SU-DHL-6 (cell line): ENCODE measurements at regions not wholly inside any gene's neighbourhood (a gene's known extent, or its start where the extent isn't known, plus 50 kb on each side); places are given as distances from the start of the nearest gene placed in this dataset.
A peak's percentile ranks its signal among the peaks of the same experiment; 100 is the strongest.
"Not testable (repeated sequence)": the region's sequence is repeated elsewhere in the genome, so short reads cannot be mapped to it uniquely, and the experiment has no call there.

Experiments used
- H2AFZ ChIP-seq: fragments of 200-600 bp; sonication (generic); 2 replicates; pipeline ENCODE4 v1.6.1; 2014; ENCODE audit warnings: low read depth, mild to moderate bottlenecking, moderate library complexity, mixed read lengths, antibody characterized with exemption, low read length; ENCODE audit not compliant: severe bottlenecking
- H3F3A ChIP-seq: fragments of 200-600 bp; shearing (Covaris generic); 2 replicates; pipeline ENCODE4 v1.6.0; 2016; ENCODE audit warnings: antibody characterized with exemption, mild to moderate bottlenecking; ENCODE audit not compliant: insufficient read depth
- H3K27ac ChIP-seq: fragments of 200-600 bp; sonication (generic); 2 replicates; pipeline ENCODE4 v1.5.1; 2016; ENCODE audit warnings: low read depth, mild to moderate bottlenecking, low read length, moderate library complexity, mixed read lengths
- H3K27me3 ChIP-seq: fragments of 200-600 bp; sonication (generic), shearing (Covaris generic); 2 replicates; pipeline ENCODE4 v1.6.0; 2014; ENCODE audit warnings: mild to moderate bottlenecking, low read length
- H3K36me3 ChIP-seq: fragments of 200-600 bp; sonication (generic); 2 replicates; pipeline ENCODE4 v1.6.1; 2014; ENCODE audit warnings: mild to moderate bottlenecking, low read length, mixed read lengths
- H3K4me2 ChIP-seq: fragments of 300-600, 200-600 bp; shearing (Covaris generic), sonication (generic); 2 replicates; pipeline ENCODE4 v1.6.0; 2014; ENCODE audit warnings: low read length, low read depth, mild to moderate bottlenecking; ENCODE audit not compliant: poor library complexity, severe bottlenecking
- H3K4me3 ChIP-seq: fragments of 200-600 bp; sonication (generic); 2 replicates; pipeline ENCODE4 v1.5.1; 2014; ENCODE audit warnings: antibody characterized with exemption, low read length, mild to moderate bottlenecking, mixed read lengths; ENCODE audit not compliant: insufficient read depth, poor library complexity, severe bottlenecking
- H3K79me2 ChIP-seq: fragments of 200-600 bp; sonication (generic); 2 replicates; pipeline ENCODE4 v1.6.1; 2014; ENCODE audit warnings: mild to moderate bottlenecking, low read length, moderate library complexity; ENCODE audit not compliant: insufficient read depth
- H3K9ac ChIP-seq: fragments of 200-600 bp; sonication (generic); 2 replicates; pipeline ENCODE4 v1.7.0; 2014; ENCODE audit warnings: mild to moderate bottlenecking, low read length
- H3K9me2 ChIP-seq: fragments of 200-600 bp; sonication (generic); replicated peaks from 2 replicates; pipeline ENCODE4 v1.6.1; 2014; ENCODE audit warnings: low read length; ENCODE audit not compliant: insufficient read depth
- H3K9me3 ChIP-seq: fragments of 200-600 bp; sonication (generic); 2 replicates; pipeline ENCODE4 v1.6.1; 2014; ENCODE audit warnings: low read length, mixed read lengths; ENCODE audit not compliant: insufficient read depth
- H4K20me1 ChIP-seq: fragments of 200-600 bp; sonication (generic); 2 replicates; pipeline ENCODE4 v1.6.1; 2014; ENCODE audit warnings: low read depth, mild to moderate bottlenecking, antibody characterized with exemption, low read length, moderate library complexity, mixed read lengths
- EZH2phosphoT487 ChIP-seq: fragments of 200-600 bp; sonication (generic), shearing (Covaris generic); conservative IDR thresholded peaks from 2 replicates; pipeline ENCODE4 v1.6.1; 2018; ENCODE audit warnings: mild to moderate bottlenecking, antibody characterized with exemption, low read length, moderate library complexity, mixed read lengths
- TF ChIP-seq, protein P1 (sequence below): fragments of 200-600 bp; sonication (generic); IDR thresholded peaks from one replicate; pipeline ENCODE4 v1.5.1; 2017; ENCODE audit warnings: antibody characterized with exemption, mild to moderate bottlenecking, low read length, moderate library complexity; ENCODE audit not compliant: insufficient read depth, poor library complexity, severe bottlenecking

DNA sequence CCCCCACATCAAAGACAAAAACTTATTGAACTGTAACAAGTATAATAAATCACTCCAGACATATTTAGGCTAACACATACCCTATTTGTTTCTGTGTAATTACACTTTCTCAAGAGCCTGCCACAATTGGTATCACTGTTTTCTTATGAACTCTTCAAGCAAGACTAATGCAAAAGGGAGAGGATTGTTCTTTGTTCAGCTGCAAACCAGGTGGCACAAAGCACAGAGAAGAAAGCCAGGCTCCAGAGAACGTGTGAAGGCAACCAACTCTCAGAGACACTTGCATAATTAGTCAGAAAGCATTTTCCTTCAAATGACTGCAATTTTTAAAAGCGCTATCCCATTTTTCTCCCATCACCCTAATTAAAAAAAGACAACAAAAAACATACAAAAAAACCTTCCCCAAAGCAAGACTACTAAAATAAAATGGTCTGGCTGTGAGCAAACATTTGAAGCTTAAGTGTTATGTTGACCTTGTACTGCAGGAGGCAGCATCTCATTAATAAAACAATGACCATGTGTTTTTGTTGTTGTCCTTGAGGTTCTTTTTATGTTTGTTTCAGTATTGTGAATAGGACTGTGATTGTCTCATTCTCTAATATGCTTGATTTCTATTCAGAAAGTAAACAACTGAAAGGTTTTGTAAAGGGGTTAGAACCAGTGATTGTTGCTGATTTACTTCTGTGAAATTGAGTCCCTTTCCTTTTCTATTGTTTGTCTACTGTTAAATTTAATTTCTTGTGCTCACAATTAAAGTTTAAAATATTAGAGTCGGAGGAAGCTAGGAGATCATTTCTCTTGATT is 452.7 kb upstream of the PDE3A start:
- no peaks in the 10 kb centered on the region for H3K9me2 ChIP-seq
- no peak overlapping the region for H3K27ac ChIP-seq
- H3K4me2 ChIP-seq, result no peak overlapping the region
- TF ChIP-seq, protein P1, sequence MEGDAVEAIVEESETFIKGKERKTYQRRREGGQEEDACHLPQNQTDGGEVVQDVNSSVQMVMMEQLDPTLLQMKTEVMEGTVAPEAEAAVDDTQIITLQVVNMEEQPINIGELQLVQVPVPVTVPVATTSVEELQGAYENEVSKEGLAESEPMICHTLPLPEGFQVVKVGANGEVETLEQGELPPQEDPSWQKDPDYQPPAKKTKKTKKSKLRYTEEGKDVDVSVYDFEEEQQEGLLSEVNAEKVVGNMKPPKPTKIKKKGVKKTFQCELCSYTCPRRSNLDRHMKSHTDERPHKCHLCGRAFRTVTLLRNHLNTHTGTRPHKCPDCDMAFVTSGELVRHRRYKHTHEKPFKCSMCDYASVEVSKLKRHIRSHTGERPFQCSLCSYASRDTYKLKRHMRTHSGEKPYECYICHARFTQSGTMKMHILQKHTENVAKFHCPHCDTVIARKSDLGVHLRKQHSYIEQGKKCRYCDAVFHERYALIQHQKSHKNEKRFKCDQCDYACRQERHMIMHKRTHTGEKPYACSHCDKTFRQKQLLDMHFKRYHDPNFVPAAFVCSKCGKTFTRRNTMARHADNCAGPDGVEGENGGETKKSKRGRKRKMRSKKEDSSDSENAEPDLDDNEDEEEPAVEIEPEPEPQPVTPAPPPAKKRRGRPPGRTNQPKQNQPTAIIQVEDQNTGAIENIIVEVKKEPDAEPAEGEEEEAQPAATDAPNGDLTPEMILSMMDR, result peak; percentile 18
- TF ChIP-seq EZH2phosphoT487, result no peak
- no peak overlapping the region for H3K4me3 ChIP-seq
- no peaks in the 10 kb centered on the region for H3F3A ChIP-seq
- H3K9me3 ChIP-seq, result no peaks in the 10 kb centered on the region
- no peaks in the 10 kb centered on the region for H4K20me1 ChIP-seq
- H3K9ac ChIP-seq, result no peak overlapping the region
- no peaks in the 10 kb centered on the region for H3K27me3 ChIP-seq
- H3K36me3 ChIP-seq, result no peaks in the 10 kb centered on the region
- H3K79me2 ChIP-seq, result no peaks in the 10 kb centered on the region
- H2AFZ ChIP-seq, result no peak overlapping the region

DNA sequence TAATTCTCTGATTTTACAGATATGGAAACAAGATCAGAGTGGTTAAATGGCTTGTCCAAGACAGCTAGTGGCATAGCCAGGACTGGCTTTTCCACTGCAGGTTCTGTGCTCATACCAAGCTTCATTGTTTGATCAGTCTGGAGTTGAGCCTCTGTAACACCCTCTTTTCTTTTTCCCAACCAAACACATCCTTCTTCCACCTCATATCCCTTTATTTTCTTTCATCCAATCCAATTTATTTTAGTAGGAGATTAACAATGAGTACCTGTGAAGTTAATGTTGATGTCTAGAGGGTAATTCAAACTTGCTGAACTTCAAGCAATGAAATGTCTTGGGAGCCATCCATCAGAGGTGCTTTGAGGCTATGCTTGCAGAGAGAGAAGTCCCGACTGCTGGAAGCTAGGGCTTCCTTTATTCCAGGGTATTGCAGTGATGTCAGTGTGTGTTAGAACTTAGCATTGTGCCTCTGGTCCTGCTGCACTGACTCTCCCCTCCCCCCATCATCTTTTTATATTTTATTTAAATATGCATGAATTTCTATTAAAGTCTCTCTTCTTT is 452.1 kb upstream of the PDE3A start:
- no peak for TF ChIP-seq EZH2phosphoT487
- TF ChIP-seq, protein P1, result no peak
- Histone ChIP-seq H3K9me3 (no peaks in the 10 kb centered on the region), H3K9me2 (no peaks in the 10 kb centered on the region), H3K79me2 (no peaks in the 10 kb centered on the region), H3K27me3 (no peaks in the 10 kb centered on the region), H2AFZ (no peak overlapping the region), H3K4me3 (no peak overlapping the region), H3K36me3 (no peaks in the 10 kb centered on the region), H3K9ac (no peak overlapping the region), H3K4me2 (no peak overlapping the region), H3F3A (no peaks in the 10 kb centered on the region), H3K27ac (no peak overlapping the region), H4K20me1 (no peaks in the 10 kb centered on the region)

DNA sequence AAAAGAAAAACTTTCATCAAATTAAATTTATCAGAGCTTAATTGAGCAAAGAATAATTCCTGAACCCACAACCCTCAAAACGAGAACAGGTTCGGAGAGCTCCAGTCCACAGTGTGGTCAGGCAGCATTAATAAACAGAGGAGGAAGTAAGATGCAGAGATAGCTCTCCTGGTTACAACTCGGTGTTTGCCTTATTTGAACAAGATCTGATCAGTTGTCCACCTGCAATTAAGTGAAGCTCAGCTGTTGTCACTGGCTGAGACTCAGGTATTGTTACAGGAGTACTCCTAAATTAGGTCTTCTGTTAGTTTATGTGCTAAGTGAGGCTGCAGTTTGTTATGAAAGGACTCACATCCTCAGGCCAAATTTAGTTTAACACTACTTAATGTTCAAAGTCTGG is 451.4 kb upstream of the PDE3A start:
- Histone ChIP-seq H3K27me3 (no peaks in the 10 kb centered on the region), H3F3A (no peaks in the 10 kb centered on the region), H3K27ac (no peak overlapping the region), H4K20me1 (no peaks in the 10 kb centered on the region), H3K4me2 (no peak overlapping the region), H3K9ac (no peak overlapping the region), H3K36me3 (no peaks in the 10 kb centered on the region), H3K9me2 (no peaks in the 10 kb centered on the region), H2AFZ (no peak overlapping the region), H3K79me2 (no peaks in the 10 kb centered on the region), H3K4me3 (no peak overlapping the region), H3K9me3 (no peaks in the 10 kb centered on the region)
- TF ChIP-seq, protein P1, result no peak
- no peak for TF ChIP-seq EZH2phosphoT487

DNA sequence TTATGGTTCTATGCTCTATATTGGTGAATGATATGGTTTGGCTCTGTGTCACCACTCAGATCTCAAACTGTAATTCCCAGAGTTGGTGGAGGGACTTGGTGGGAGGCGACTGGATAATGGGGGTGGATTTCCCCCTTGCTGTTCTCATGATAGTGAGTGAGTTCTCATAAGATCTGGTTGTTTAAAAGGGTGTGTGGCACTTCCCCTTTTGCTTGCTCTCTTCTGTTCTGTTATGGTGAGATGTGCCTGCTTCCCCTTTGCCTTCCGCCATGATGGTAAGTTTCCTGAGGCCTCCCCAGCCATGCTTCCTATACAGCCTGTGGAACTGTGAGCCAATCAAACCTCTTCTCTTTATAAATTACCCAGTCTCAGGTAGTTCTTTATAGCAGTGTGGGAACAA is 446.6 kb upstream of the PDE3A start:
- H2AFZ ChIP-seq, H3K9me3 ChIP-seq, H3K9me2 ChIP-seq: not testable (repeated sequence)

More for the DNA sequence above, 446.6 kb upstream of the PDE3A start:
- not testable (repeated sequence) for H3F3A ChIP-seq, H4K20me1 ChIP-seq, H3K9ac ChIP-seq, H3K27ac ChIP-seq, H3K4me2 ChIP-seq, H3K4me3 ChIP-seq, H3K27me3 ChIP-seq, H3K79me2 ChIP-seq, H3K36me3 ChIP-seq
